Psoas muscle (tissue), 7 donors: ENCODE measurements at regions not wholly inside any gene's neighbourhood (a gene's known extent, or its start where the extent isn't known, plus 50 kb on each side); places are given as distances from the start of the nearest gene placed in this dataset.
"Not testable (repeated sequence)": the region's sequence is repeated elsewhere in the genome, so short reads cannot be mapped to it uniquely, and the experiment has no call there.

ENCODE experiments used
- ATAC-seq, 4 donors: fragments of 200-7000 bp; cut with Tn5 transposase; one replicate each; pipeline ENCODE4 v1.9.1; 2020; ENCODE audit warnings: moderate library complexity in 3 of 4, mild to moderate bottlenecking in 2 of 4
- DNase-seq, 2 donors: peaks; one replicate each; pipeline ENCODE4 v3.0.0-alpha.2; 2020
- H3K27ac ChIP-seq: fragments of 200-600 bp; one replicate; pipeline ENCODE4 v1.8.0; 2022
- H3K27me3 ChIP-seq, 3 donors: fragments of 200-600 bp in 1 of 3; one replicate each; pipeline versions ENCODE4 v1.6.1 to v1.8.0; 2013 to 2022; ENCODE audit warnings: low read length in 2 of 3, mild to moderate bottlenecking in 2 of 3, moderate library complexity in 1 of 3; ENCODE audit not compliant: insufficient read depth in 3 of 3
- H3K36me3 ChIP-seq, 2 donors: fragments of 200-600 bp in 1 of 2; one replicate each; pipeline versions ENCODE4 v1.6.1 to v1.8.0; 2013 to 2022; ENCODE audit warnings: low read depth in 1 of 2, mild to moderate bottlenecking in 1 of 2, moderate library complexity in 1 of 2; ENCODE audit not compliant: insufficient read depth in 1 of 2
- H3K4me1 ChIP-seq: fragments of 200-600 bp; one replicate; pipeline ENCODE4 v1.8.0; 2022
- H3K4me3 ChIP-seq: fragments of 200-600 bp; one replicate; pipeline ENCODE4 v1.8.0; 2022; ENCODE audit warnings: mild to moderate bottlenecking
- H3K9me3 ChIP-seq: fragments of 200-600 bp; one replicate; pipeline ENCODE4 v1.8.0; 2022
- WGBS, 3 donors: extraction: QIAGEN DNeasy Blood & Tissue Kit; methylation state at CpG; one replicate each; pipeline versions ENCODE4 v1.1.6 to v1.1.7; 2013; 5-methylcytosine and 5-hydroxymethylcytosine counted together
- intact Hi-C, 2 donors: fragments of 100-400 bp; cut with DNase I; formaldehyde crosslinking; loops; one replicate each; pipeline versions ENCODE4 v1.11.0 to v1.14.2; 2022
- donor health status: healthy with polysubstance abuse.
- donor health status: DM: no; HTN: no; CAD: no; lungs with moderate emphysema.
- donor health status: Bipolar disorder and iron deficiency.
- donor health status: healthy.
- donor health status: DM: yes; HTN: yes; CAD: no.
- donor health status: DM: no; HTN: no; CAD: no.
- donor health status: DM: yes; HTN: yes; CAD: no.

DNA sequence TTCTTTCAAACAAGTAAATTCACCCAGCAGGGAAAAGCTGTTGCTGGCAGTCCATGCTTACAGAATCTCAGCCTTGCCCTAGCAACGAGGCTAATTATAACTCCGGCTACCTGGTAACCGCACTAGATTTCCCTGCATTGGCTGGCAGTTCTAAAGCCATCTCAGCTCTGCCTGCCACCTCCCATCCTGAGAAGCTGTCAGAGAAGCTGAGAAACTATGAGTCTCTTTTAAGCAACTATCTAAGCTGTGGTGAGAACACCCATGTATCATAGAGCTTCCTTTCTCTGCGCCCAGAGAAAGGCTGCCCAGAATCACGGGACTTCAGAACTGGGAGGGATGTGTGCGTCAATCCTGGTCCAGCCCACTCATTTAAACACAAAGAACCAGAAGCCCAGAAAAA lies 113.9 kb upstream of the NBPF26 start:
- H3K27ac ChIP-seq, H3K4me1 ChIP-seq, H3K27me3 ChIP-seq, H3K4me3 ChIP-seq, H3K9me3 ChIP-seq, DNase-seq, intact Hi-C loops, H3K36me3 ChIP-seq: not testable (repeated sequence)
- no CpG with 5 or more reads among the region's 6 CpGs for WGBS, 3 donors
- ATAC-seq, result peak; percentile 84 to 87 (median 86)

DNA sequence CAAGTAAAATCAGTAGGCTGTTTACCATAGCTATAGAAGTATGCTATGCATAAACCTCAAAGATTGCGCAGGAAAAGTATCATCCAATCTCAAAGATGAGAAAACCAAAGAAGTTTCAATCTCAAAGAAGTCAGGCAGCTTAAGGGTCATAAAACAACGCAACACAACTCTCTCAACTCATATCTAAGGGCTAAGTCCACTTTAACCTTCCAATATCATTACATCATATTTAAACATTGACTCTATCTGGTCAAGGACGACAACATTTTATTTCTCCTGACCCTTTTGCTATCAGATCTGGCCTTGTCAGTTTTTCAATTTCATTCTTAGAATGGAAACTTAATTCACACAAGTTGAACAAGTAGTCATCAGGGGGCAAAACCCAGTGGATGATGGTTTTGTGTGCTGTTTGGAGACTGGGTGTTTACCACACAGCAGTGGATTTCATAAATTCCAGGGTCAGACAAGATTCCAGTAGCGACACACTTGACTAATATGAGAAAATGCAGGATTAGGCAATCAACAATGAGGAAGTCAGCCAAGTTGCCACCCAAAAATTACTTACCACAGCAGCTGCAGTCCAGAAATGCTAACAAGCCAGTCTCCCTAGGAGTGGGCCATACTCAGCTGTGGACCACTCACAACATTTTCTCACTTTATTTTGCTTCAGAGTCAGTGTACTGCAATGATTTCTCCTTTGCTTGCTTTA lies 108.7 kb upstream of the NBPF26 start:
- H3K36me3 ChIP-seq, H3K9me3 ChIP-seq, H3K27me3 ChIP-seq, intact Hi-C loops, H3K4me3 ChIP-seq, DNase-seq, H3K27ac ChIP-seq, H3K4me1 ChIP-seq: not testable (repeated sequence)
- ATAC-seq, result peak; percentile 22 to 53 (median 48)
- no CpG with 5 or more reads among the region's 4 CpGs for WGBS, 3 donors

DNA sequence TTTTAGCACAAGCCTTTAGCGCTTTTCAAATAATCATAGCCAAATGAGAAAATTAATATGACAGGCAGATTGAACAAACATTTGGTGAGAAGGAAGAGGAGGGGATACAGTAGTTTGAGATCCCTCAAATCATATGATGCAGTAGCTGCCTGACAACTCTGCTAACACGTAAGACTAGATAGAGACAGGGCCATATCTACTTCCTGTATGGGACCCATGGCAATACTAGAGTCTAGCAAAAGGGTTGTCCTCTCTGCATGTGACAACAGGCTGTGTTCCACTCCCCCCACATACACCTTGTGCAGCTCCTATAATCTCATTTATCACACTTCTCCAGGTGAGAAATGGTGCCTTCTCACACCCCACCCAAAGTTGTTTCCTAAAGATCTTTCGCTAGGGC lies 106.3 kb upstream of the NBPF26 start:
- H3K4me1 ChIP-seq, H3K27me3 ChIP-seq, H3K27ac ChIP-seq, H3K4me3 ChIP-seq, H3K9me3 ChIP-seq, DNase-seq, intact Hi-C loops, H3K36me3 ChIP-seq: not testable (repeated sequence)
- no CpG with 5 or more reads among the region's 3 CpGs for WGBS, 3 donors
- ATAC-seq, result peak in 1 of 4 donors; percentile 14

DNA sequence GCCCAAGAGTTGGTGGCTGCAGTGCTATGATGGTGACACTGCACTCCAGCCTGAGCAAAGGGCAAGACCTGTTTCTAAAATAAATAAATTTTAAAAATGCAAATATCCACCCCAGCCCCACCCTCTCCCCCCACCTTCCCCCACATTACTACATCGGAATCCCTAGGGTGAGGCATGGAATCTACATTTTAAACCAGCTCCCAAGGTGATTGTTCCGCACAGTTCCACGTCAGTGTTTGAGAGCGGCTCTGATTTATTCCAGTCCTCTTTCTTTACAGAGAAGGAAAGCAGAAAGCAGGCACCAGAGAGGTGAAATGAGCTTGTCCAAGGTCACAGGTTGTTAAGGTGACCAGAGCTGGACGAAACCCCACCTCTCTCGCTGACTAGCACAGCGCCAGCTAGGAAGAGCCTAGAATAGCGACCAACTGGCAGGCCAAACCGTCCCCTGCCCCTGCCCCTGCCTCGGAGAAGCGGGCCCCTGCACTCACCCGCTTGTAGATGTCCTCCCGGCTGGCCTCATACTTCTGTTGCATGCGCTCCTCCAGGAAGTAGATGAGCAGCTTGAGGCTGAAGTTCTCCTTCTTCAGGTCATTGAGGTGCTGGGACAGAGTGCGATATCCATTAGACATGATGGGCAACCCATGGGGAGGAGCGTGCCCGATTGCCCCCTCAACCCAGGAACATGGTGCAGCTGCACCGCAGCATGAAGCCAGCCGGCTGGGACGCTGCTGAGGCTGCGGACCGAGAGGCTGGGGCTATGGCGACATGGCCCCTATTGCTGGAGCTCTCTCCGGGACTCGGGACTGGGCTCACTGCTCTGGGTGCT lies 103.7 kb upstream of the NBPF26 start:
- intact Hi-C loops, H3K36me3 ChIP-seq, DNase-seq, H3K27me3 ChIP-seq, H3K9me3 ChIP-seq, H3K27ac ChIP-seq, H3K4me1 ChIP-seq: not testable (repeated sequence)
- peak overlapping the region; percentile 32 for H3K4me3 ChIP-seq
- WGBS, 3 donors, result no CpG with 5 or more reads among the region's 25 CpGs
- peak; percentile 61 to 67 (median 64) for ATAC-seq

DNA sequence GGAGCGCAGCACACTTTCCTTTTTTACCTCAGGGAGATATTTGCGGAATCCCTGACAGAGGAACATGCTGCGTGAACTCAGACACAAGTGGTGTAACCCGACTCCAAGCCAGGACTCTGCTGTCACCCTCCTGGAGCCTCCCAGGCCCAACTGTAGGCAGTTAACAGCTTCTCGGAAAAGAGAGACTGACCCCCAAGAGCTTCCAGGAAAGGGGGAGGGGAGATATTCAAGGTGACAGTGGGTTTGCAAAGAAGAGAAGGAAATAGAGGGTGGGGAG lies 103.1 kb upstream of the NBPF26 start:
- H3K27me3 ChIP-seq, H3K36me3 ChIP-seq, H3K27ac ChIP-seq, H3K9me3 ChIP-seq, DNase-seq, H3K4me3 ChIP-seq, intact Hi-C loops, H3K4me1 ChIP-seq: not testable (repeated sequence)
- no CpG with 5 or more reads among the region's 5 CpGs for WGBS, 3 donors
- ATAC-seq, result peak; percentile 79 to 86 (median 82)

DNA sequence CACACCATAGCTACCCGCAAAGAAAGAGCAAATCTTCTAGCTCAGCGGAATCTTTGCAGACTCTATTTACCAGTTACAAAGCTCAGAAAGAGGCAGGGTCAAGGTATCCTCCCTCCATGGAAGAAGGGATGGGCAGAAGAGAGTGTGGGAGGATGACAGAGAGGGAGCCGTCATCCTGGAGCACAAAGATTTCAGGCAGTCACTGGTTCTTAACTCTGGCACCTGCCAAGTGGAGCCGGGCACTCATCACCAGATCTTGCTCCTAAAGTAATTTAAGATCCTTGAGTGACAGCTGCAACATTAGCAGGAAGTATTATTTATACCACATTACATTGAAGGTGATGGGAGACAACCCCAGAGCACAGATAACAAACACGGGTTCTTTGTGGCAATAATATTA lies 102.5 kb upstream of the NBPF26 start:
- H3K4me1 ChIP-seq, H3K27me3 ChIP-seq, intact Hi-C loops, H3K36me3 ChIP-seq, H3K4me3 ChIP-seq, H3K9me3 ChIP-seq, H3K27ac ChIP-seq, DNase-seq: not testable (repeated sequence)
- no CpG with 5 or more reads among the region's 5 CpGs for WGBS, 3 donors
- ATAC-seq, result peak; percentile 63 to 77 (median 72)

DNA sequence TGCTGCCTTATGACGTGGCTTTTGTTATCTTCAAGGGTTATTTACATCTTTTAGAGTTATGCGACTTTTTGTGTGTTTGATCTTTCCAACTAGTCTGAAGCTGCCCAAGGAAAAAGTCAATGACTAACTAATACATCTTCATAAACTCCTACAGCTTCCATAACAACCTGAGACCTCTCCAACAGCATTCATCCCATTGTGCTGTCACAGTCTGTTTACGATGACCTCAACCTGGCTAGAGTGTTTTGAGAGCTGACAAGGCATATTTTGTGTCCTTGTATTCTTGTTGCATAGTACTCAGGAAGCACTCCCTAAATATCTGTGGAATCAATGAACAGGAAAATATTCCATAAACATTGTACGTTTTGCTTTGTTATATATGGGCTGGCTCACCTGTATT lies 100.2 kb upstream of the NBPF26 start:
- H3K27ac ChIP-seq, ATAC-seq, H3K4me3 ChIP-seq, H3K27me3 ChIP-seq, H3K36me3 ChIP-seq, intact Hi-C loops, DNase-seq, H3K4me1 ChIP-seq, H3K9me3 ChIP-seq: not testable (repeated sequence)
- no CpG with 5 or more reads among the region's 4 CpGs for WGBS, 3 donors

DNA sequence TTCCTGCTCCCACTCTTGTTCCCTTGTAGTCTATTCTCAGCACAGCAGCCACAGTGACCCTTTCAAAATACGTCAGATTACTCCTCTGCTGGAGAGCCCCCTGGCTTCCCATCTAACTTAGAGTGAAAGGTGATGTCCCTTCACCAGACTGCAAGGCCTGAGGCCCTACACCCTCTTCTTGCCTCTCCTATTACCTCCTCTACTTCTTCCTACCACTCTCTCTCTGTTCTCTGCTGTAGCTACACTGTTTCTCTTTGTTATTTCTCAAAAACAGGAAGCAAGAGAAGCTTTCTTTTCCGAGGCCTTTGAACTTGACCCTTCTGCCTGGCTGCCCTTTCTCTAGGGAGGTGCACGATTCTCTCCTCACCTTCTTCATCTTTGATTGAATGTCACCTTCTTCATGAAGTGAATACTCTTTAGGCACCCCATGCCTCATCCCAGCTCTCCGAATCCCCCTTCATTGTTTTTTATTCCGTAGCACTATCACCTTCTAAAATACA lies 99.1 kb upstream of the NBPF26 start:
- DNase-seq, H3K4me1 ChIP-seq, H3K4me3 ChIP-seq, ATAC-seq, H3K36me3 ChIP-seq, H3K9me3 ChIP-seq, H3K27me3 ChIP-seq, intact Hi-C loops: not testable (repeated sequence)
- peak overlapping the region; percentile 68 for H3K27ac ChIP-seq
- WGBS, 3 donors, result 38 to 56% (median 51%) methylated on average over 3 to 4 of the region's 5 CpGs

DNA sequence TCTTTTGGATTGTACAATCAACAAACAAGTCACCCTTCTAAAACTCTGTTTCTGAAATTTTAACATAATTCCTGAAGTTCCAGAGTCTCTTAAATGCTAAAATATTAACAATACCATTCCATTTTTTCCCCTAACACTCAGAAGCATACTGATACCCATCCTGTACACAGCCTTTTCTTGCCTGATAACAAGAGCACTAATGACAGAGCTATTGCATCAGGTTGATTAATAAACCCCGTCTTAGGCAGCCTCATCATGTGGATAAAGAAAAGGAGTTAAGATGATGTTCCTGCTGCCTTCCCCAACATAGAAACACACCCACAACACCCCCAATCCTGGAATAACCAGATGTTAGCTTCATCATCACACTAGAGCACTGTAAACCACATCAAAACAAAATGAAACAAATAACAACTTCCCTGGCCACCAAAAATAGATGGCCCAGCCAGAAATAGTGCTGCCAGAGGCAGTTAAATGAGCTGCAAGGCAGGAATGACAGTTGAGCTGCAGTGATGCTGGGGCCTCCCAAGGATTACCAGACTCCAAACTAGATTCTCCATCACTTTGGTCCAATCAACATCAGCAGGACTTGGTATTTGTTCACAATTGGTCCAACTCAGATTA lies 93.8 kb upstream of the NBPF26 start:
- H3K4me3 ChIP-seq, H3K4me1 ChIP-seq, H3K9me3 ChIP-seq, DNase-seq, intact Hi-C loops, H3K36me3 ChIP-seq, H3K27ac ChIP-seq, H3K27me3 ChIP-seq: not testable (repeated sequence)
- ATAC-seq, result peak in 3 of 4 donors; percentile 29 to 55 (median 47)
- no CpG with 5 or more reads among the region's 1 CpG for WGBS, 3 donors

DNA sequence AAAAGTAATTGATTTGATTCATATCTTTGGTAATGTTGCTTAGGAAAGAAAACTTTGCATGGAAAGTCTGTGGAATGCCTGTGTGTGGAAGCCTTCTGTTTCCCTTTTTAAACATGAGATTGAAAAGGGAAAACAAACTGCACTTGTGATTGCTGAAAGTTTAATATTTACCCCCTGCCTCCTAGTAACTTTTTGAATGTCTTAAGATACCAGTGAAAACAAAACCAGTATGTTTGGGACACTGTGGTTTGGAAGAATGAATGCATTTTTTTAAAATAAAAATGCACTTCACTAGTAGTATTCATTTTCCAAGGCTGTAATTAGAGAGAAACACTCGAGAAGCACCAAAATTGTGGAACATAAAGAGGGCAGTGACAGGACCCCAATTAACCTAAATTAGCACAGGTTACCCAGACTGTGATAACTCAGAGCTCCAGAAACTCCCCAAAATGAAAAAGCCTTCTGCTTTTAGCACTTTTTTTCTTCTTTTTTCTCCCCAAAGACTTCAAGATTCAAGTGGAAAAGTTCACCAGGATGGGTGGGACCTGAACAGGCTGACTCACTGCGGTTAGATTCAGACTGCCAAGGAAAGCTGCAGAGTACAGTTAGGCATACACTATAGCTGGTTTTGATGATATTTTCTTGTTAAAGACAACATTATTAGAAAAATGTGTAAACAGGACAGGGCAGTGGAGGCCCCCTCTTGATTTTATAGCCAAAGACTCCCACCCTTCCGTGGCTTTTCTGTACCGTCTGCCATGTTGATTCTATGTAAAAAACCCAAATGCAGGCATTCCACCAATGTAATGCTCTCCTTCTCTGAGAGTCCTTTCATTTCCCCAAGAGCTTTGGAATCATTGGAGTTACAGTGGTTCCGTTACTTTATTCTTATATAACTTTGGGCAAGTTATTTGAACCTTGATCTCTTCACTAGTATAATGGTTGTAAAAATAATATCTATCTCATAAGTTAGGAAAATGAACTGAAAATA lies 88.6 kb upstream of the NBPF26 start:
- DNase-seq, H3K27me3 ChIP-seq, H3K9me3 ChIP-seq, H3K27ac ChIP-seq, intact Hi-C loops, H3K4me3 ChIP-seq, H3K4me1 ChIP-seq, H3K36me3 ChIP-seq: not testable (repeated sequence)
- WGBS, 3 donors, result no CpG with 5 or more reads among the region's 5 CpGs
- peak in 2 of 4 donors; percentile 43 to 52 for ATAC-seq
